ENCODE measurements at regions not wholly inside any gene's neighbourhood (a gene's known extent, or its start where the extent isn't known, plus 50 kb on each side); places are given as distances from the start of the nearest gene placed in this dataset.

DNA sequence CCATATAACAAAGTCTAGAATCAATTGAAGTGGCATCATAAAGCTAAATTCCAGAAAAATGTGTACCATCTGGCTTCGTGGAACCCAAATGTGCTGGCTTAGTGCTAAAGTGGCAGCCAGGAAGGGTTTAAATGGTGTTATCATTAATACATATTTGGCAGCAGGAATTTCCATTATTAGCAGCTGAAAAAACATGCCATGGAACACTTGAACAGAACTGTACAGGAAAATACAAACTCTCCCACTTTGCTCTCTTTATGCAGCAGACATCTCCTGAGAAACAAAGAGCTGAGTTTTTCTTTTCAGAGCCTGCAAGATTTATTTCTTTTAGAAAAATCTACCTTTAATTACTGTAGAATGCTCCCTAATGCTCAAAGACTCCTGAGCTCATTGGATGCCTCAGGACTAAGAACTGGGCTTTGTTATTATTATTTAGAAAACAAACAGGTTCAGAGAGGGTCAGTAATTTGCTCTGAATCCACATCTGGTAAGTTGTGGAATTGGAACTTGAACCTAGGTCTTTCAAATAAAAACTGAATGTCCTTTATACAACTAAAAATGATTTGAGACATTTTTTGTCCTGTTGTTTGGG is 179.0 kb downstream of the LACC1 start:
- no peak for DNase-seq

DNA sequence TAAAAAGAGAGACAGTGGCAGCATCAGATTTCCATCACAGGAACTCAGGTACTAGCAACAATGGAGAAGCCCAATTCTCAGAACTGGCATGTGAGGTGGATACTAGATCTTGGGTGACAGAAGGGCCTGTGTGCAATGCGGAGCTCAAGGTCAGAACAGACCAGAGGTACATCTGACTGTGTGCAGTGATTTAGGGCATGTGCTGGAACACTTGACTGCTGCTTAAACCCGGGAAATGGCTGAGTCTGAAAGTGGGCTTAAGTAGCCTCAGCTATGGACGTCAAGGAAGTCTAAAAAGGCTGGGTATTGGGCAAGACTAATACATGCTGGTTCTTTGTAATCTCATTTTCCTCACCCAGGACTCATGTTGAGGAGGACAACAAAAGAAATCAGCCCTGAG is 182.2 kb downstream of the LACC1 start:
- no peak for DNase-seq

DNA sequence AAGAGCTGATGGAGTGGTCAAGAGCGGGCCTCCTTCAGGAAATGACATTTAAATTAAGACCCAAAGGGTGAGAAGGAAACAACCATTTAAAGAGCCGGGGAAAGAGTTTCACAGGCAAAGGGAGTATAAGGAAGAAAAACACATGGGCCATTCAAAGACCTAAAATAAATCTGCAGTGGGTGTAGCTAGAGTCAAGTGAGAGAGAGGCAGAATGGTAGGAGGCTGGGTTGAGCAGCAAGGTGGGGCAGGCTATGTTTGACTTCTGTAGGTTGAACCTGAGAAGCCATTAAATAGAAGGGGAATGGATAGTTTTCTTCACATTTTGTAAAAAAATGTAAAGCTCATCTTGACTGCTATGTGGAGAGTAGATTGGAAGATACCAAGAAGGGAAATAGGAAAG is 183.8 kb downstream of the LACC1 start:
- DNase-seq, result no peak

DNA sequence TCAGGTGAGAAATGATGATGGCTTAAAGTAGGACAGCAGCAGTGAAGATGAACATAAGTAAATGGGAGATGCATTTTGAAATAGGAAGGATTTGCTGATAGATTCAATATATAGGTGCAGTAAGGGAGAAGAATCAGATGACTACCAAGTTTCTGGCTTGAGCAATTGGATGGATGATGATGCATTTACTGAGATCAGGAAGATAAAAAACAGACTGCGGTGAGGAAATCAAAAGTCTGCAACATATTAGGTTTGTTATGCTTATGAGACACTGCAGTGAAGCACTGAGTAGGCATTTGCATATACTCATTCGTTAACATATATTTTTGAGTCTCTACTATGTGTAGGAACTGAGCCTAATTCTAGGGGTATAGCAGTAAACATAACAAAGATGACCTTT is 184.2 kb downstream of the LACC1 start:
- DNase-seq, result no peak

DNA sequence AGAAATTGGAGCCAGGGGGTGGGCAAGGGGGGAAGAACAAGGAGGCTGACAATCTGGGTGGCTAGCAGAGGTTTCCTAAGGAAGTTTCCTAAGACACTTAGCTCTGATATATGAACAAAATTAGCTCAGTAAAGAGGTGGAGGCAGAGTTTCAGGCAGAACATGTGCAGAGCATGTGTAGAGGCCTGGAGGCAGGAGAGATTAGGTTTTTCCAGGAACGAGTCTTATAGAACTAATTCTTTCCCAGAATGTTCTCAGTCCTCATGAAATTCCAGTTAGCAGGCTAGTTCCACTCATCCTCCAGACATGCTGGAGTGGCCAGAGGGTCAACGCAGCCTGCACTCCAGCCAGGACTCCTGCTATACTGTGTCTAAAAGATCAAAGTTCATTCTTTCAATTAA is 184.7 kb downstream of the LACC1 start:
- no peak for DNase-seq

DNA sequence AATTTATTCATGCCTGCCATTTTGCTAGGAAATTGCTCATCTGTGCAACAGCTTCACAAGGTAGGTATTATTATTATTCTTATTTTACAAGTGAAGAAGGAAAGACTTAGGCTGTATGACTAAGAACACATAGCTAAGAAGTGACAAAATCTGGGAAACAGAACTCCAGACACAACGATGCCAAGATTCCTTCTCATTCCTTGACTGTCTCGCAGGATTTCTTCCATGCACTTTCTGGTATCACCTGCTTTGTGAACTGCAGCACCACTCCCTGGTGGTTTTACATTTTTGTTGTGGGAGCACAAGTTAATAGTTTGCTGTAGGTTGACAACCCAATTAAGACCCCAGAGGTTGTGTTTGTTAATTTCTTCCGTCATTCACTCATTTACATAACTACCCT is 188.5 kb downstream of the LACC1 start:
- no peak for DNase-seq

DNA sequence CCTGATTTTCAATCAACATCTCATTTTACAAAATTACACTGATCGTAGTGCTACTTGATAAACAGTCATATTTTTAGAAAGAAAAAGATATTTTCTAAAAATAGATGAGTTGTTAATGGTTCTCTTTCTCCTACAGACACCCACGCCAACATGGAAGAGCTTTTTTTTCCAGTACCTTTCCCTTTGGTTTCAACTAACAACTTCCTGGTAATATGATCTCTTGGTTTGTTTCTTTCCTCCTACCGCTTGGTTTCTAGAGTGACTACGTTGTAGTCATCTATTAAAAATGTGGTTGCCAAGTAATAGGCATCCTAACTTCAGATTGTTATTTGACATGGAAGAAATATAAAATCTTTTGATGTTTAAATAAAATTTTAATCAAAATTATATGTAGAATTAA is 189.0 kb downstream of the LACC1 start:
- DNase-seq, result no peak

DNA sequence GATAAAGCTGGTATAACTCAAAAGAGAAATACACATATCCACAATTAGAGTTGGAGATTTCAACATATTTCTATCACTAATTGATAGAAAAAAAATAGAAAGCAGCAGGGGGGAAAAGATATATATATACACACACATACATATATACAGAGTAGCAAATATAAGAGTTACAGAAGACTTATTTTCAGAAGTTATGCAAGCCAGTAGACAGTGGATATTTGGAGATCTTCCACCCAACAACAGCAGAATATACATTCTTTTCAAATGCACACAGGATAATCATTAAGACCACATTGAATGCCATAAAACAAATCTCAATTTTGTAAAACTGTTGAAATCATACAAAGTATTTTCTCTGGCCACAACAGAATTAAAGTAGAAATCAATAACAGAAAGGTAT is 192.8 kb downstream of the LACC1 start:
- DNase-seq, result no peak

DNA sequence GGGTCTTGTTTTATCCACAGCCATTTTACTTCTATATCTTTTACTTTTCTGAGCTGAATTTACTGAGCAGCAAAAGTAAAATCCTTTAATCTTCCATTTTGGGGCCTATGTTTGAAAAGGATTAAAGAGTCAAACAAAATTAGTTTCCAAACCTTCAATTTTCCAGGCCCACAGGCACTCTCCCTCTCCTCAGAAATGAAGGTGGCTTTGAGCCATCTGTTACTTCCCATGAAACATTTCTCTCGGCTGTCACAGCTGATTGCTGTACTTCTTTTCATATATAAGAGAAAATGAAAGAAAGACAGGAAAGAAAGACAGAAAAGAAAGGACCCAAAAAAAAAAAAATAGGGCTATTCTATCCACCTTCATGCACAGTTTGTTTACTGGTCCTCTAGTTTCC is 194.9 kb downstream of the LACC1 start:
- no peak for DNase-seq

DNA sequence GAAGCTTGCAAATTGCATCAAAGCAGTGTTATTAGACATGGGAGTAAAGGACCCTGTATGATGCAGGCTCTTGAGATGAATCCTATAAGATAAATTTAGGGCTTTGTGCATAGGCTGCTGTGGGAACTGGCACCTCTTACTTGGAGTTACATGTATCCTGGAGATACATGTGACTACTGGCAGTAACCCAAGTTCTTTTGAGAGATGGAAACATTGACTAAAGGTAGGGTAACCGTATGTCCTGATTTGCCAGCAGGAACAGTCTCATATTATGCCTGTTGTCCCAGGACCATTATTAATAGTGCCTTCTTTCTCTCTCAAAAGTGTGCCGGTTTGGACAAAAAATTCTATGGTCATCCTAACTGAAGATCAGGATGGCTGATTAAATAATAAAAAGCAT is 195.4 kb downstream of the LACC1 start:
- no peak for DNase-seq

DNA sequence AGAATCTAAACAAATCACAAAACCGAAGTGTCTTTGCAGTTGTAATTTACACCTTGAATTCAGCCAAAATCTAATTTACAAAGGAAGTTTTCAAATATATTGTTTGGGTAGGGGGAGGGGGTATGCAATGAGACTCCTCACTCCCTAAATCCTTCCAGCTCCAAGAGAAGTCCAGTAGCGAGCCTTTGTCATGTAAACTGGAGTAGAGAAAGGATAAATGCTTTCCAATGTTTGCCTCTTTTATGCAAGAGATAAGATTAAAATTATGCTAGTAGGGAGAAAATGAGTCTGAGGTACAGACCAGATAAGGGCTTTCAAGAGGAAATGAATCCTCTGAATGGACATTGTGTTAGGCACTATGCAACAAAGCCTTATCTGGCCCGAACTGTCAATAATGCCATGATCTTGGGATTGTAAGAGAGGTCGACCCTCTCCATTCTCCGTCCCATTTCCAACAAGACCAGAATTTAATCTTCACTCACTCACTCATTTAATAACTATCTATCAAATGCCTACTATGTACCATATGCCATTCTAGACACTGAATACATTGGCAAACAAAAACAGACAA is 199.2 kb downstream of the LACC1 start:
- no peak for DNase-seq

DNA sequence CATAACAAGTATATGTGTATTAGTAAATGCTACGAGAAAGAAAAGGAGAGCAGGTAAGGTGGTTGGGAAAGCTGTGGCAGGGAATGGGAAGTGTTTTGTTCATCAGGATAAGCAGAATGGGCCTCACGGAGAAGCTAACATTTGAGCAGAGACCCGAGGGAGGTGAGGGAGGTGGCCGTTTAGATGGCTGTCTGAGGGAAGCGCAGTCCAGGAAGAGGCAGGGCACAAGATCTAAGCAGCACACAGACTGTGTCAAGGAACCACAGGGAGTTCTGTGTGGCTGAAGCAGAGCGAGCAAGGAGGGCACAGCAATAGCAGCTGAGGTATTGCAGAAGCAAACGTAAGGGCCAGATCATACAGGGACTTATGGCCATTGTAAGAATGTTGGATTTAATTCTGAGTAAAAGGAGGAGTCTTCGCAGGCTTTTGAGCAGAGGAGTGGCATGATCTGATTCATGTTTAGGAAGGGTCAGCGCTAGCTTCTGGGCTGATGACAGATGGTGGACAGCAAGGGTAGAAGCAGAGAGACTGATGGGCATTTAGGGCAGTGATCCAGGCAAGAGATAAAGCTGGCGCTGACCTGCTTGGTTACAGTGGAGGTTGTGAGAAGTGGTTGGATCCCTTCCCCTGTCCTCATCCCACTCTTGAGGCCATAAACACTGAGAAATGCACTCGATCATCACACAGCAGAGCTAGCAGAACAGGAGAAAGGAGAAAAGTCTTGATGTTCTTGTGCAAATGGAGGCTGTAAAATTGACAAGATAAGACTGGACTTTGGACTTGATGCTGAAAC is 199.9 kb downstream of the LACC1 start:
- no peak for DNase-seq

DNA sequence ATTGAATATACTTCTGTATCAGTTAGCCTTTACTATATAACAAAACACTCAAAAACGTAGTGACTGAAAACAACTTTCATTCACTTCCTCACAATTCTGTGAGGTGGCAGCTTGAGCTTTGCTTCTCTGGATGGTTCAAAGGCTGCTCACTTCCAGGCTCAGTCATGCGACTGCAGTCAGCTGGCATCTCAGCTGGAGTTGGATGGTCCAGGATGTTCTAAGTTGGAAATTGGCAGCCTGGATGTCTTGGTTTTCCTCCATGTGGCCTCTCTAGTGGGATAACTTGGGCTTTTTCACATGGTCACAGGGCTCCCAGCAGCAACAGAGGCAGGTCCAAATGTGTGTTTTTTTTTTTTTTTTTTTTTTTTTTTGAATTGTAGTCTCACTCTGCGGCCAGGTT is 204.4 kb downstream of the LACC1 start:
- no peak for DNase-seq

DNA sequence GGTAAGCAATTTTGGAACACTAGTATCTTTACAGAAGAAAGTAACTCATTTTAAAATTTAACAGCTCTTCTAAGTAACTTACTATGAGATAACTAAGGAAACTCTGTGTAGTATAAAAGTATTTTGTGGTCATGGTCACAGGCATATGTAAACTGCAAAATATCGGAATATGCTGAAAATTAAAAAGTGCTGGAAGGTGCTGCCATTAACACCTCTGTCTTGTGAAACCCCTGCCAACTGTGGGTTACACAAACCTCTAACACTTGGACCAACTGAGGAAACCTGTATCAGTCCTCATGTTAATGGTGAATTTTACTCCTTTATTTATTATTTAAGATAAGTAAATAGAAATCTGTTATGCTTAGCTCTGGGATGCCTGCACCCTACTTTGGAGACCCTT is 206.7 kb downstream of the LACC1 start:
- no peak for DNase-seq

DNA sequence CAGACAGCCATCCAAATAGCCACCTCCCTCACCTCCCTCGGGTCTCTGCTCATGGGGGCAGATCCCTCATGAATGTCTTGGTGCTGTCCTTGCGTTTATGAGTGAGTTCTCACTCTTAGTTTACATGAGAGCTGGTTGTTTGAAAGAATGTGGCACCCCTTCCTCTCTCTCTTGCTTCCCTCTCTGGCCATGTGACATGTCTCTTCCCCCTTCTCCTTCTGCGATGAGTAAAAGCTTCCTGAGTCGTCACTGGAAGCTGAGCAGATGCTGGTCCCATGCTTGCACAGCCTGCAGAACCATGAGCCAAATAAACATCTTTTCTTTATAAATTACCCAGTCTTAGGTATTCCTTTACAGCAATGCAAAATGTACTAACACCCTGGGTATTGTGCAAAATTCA is 208.7 kb downstream of the LACC1 start:
- no peak for DNase-seq

DNA sequence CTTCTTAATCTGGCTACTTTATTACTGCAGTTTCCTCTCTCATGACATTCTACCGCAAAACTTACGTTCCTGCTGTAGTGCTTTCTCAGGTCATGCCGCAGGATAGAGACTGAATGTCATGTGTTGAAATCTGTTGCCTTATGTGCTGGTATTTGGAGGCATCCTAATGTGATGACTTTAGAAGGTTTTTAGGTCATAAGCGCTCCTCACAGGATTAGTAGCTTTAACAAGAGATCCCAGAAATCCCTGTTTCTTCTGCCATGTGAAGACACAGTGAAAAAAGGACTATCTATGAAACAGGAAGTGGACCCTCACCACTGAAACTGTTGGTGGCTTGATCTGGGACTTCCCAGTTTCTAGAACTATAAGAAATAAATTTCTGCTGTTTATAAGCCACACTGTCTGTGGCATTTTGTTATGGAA is 209.3 kb downstream of the LACC1 start:
- no peak for DNase-seq

DNA sequence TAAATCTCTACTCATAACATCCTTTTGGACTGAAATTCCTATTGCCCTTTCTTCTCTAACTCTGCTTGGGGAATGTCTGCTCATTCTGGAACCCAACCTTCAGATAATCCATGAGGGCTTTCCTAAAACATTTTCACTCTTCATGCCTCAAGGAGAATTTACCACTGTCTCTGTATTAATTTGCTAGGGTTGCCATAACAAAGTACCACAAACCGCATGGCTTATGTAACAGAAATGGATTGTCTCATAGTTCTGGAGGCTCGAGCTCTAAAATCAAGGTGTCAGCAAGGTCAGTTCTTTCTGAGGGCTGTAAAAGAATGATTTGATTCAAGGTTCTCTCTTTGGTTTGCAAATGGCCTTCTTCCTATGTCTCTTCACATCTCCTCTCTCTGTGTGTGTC is 209.7 kb downstream of the LACC1 start:
- DNase-seq, result no peak

DNA sequence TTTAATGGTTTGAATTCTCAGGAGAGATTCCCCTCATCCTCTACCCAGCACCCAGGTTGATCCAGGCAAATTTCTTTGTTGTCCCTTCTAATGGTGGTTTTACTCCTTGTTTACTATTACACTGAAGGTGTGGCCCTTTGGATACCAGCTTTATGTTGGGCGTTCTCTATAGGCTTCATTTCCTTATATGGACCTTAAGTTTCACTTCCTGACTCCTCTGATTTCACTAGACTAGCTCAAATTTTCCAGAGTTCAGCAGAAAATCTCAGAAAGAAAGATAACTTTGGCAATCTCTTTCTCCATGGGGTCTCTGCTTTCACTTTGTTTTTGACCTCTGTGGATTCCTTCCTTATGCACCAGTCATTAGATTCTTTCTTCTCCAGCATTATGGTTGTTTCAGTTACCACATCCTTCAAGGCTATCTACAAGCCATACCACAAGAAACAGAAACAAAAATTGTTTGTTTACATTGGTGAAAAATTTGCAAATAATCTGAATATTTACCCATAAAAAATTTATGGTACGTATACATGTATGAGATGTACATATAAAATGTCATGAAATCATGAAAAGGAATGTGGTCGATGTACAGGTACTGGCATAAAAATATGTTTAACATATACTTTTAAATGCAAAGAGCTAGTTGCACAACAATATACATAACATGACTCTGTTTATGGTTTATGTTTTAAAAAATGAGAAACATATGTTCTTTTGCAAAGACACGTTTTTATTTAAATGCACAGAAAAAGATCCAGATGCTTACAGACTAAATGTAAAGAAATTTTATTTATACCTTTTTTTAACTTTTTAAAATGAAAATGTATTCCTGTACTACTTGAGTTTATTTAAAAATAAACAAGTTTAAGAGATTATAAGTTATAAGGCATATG is 212.6 kb downstream of the LACC1 start:
- no peak for DNase-seq

DNA sequence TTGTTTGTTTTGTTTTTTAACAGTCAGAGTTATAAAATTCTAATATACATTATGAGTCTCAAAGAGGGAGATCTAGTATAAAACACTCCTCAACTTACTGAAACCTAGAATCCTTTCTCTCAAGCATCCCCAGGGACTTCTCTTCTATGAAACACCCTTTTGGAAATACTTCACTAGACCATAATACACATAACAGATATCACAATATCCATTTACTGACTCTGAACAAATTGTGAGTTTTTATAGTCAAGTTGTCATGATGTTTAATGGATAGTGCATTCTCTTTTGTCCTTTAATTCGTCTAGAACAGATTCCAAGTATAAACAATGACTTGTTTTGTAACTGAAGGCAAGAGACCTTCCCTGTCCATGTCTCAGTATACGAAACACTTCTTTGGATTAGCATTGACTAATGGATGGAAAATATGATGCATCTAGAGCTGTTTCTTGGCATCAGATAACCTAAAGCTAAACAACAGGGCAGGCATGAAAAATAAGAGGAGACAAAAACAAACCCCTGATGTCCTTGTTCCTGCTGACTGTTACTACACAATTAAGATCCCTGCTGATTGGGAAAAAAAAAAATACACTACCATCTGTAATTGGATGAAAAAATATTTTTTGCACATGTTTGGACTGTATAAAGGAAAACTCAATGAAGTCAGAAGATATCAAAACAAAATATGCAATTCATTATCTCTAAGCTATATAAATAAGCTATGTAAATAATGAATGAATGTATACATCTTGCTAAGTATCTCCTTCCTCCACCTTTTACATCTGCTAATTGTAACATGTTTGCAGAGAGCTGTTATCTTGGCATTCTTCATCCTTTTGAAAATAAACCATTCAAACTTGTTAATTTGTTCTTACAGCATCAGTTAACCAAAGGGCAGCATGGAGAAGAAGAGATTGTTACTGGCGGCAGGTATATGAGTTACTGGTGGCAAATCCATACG is 214.2 kb downstream of the LACC1 start:
- DNase-seq, result no peak

DNA sequence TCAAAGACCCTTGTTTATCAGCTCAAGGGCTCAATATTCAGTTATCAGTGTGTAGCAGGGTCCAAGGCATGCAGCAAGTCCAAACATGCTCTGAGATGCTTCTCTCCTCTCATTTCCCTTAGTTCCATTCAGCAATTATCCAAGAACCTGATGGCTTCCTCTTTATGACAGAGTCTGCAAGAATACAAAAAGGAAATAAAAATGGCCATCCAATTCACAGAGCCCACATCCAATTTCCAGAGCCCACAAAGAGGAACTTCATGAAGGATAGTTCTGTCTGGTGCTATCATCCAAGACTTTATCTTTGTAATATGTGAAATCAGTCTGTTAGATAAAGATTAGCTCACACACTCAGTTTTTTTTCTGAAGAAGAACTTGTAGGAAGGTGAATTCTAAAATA is 217.2 kb downstream of the LACC1 start:
- DNase-seq, result no peak

DNA sequence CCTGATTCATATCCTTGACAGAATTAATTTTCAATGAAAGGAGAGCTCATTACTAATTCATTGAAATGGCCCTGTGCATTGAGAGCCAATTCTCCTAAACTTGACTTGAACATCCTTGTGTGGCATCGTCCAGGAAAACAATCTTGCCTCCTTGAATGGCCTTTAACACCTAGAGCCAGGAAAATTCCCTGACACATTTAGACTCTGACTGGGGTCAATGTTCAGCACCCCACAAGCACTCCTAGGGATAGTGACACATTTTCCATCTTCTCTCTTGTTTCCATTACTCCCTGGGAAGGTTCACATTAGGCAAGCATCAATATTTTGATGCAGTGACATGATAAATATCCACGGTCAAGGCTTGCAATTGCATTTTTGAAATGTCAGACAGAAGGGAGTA is 218.9 kb downstream of the LACC1 start:
- no peak for DNase-seq

DNA sequence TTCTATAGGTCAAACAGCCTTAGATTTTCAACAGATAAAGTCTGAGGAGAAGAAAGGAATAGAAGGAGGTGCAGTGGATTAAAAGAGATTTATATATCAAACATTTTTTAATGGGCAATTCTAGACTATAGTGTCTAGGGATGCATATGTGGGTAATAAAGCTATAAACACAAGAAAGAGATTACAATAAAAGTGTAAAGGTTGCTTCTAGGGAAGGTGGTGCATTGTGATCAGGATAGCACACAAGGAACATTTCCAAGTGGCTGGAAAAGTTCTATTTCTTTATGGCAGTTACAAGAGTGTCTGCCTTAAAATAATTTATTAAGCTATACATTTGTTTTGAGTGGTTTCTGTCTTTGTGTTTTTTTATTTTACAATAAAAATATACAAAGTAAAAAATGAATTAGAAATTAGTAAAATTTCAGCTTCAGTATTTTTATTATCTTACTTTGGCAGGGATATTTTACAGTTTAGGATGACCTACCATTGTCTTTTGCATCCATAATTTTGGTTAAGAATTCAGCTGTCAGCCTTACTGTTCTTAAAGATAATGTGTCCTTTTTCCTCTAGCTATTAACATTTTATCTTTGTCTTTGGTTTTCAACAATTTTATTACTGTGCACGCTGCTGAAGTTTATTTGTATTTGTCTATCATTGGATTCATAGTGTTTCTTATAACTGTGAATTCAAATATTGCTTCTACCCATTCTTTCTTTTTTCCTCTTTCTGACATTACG is 221.8 kb downstream of the LACC1 start:
- no peak for DNase-seq

Measured in NCI-H187 treated with DMSO at 0.1 percent for 48 hours (cell line).